ENCODE measurements at regions not wholly inside any gene's neighbourhood (a gene's known extent, or its start where the extent isn't known, plus 50 kb on each side); places are given as distances from the start of the nearest gene placed in this dataset.

- peaks cover 0 to 3% (median 1%) of the 10 kb centered on the region in 3 experiments; a peak in 5 of 7 replicates for H3K36me3 Mint-ChIP-seq (ENCODE audit: insufficient read depth in 1 of 3, low read depth in 3 of 3)
- Histone ChIP-seq H3K4ac (ENCODE audit: low read depth, low read length) (no peak overlapping the region), H4K91ac (ENCODE audit: insufficient read length, low read depth, low read length) (no peak overlapping the region), H3K23me2 (ENCODE audit: insufficient read length, low read depth, low read length, poor library complexity, severe bottlenecking) (no peaks in the 10 kb centered on the region), H2BK120ac (ENCODE audit: low read depth, low read length, poor library complexity, severe bottlenecking) (no peak overlapping the region), H3K79me1 (ENCODE audit: insufficient read depth, low read depth, low read length, poor library complexity, severe bottlenecking) (no peaks in the 10 kb centered on the region), H2AFZ (ENCODE audit: low read length) (no peak overlapping the region), H2BK20ac (ENCODE audit: low read depth, low read length, poor library complexity, severe bottlenecking) (no peak overlapping the region), H3K4me2 (ENCODE audit: insufficient read depth, insufficient read length, low read length) (no peak overlapping the region), H2BK5ac (ENCODE audit: insufficient read length, low read length) (no peak overlapping the region), H4K8ac (replicated peaks; ENCODE audit: insufficient read length, low read depth, low read length) (no peak overlapping the region), H3K9me3 (ENCODE audit: control insufficient read depth, low read depth, low read length) (no peaks in the 10 kb centered on the region), H4K20me1 (ENCODE audit: control insufficient read depth, insufficient read depth, insufficient read length) (no peaks in the 10 kb centered on the region), H3K79me2 (ENCODE audit: insufficient read depth, low read length) (no peaks in the 10 kb centered on the region), H3K18ac (ENCODE audit: insufficient read length, low read depth, low read length) (no peak overlapping the region), H4K5ac (ENCODE audit: insufficient read length, low read depth, low read length) (no peak overlapping the region), H3K56ac (ENCODE audit: insufficient read length, low read depth, low read length) (no peak overlapping the region), H2AK5ac (ENCODE audit: insufficient read length, low read length) (no peak overlapping the region), H3K9ac (ENCODE audit: extremely low read depth, insufficient read length, low read length) (no peak overlapping the region), H2BK12ac (ENCODE audit: insufficient read length, low read depth, low read length) (no peak overlapping the region), H3K14ac (ENCODE audit: insufficient read depth, low read length) (no peak overlapping the region; the same call in 1 of the 2 replicates), H3T11ph (ENCODE audit: low read length) (no peak overlapping the region), H3K4me1 (ENCODE audit: insufficient read depth, low read length) (peaks cover under 1% of the 10 kb centered on the region; the same call in 1 of the 2 replicates), H3K23ac (ENCODE audit: insufficient read length, low read depth, low read length) (no peak overlapping the region), H2BK15ac (ENCODE audit: low read depth, low read length) (no peak overlapping the region), H3K27ac (ENCODE audit: insufficient read length, low read depth, low read length) (no peak overlapping the region), H3K27me3 (ENCODE audit: insufficient read depth, low read length) (no peaks in the 10 kb centered on the region; the same call in 1 of the 2 replicates)
- DNase-seq, result no peak
- no CpG with 5 or more reads among the region's 4 CpGs for WGBS (ENCODE audit: extremely low coverage, insufficient read length, low lambda C conversion rate)
- TF ChIP-seq CTCF (conservative IDR thresholded peaks at IDR 0.05), result no peak
- peaks cover 0 to 3% of the 10 kb centered on the region in 2 experiments; a peak in 3 of 5 replicates for H3K9me3 Mint-ChIP-seq
- peaks cover 5 to 8% of the 10 kb centered on the region in 2 experiments for H3K4me1 Mint-ChIP-seq
- no peak overlapping the region for H3K4me3 Mint-ChIP-seq
- H3K27ac Mint-ChIP-seq, result no peak overlapping the region
- H3K27me3 Mint-ChIP-seq (ENCODE audit: low read depth), result peaks cover 2% of the 10 kb centered on the region; the same call in 1 of the 2 replicates
Observed at GRCh38 chr15:67973846-67974245, 80.3 kb upstream of the PIAS1 start.
